Chondrocyte (in vitro differentiated cells): ENCODE measurements at regions not wholly inside any gene's neighbourhood (a gene's known extent, or its start where the extent isn't known, plus 50 kb on each side); places are given as distances from the start of the nearest gene placed in this dataset.

ENCODE experiments used
- DNase-seq: peaks from one replicate; pipeline ENCODE4 v3.0.0; 2021; ENCODE audit warnings: mixed read lengths, low spot score
- H3K27ac Mint-ChIP-seq: one replicate; pipeline ENCODE4 v1.8.0; 2021; ENCODE audit warnings: mild to moderate bottlenecking, moderate library complexity, mixed read lengths; ENCODE audit not compliant: unreplicated experiment
- H3K27me3 Mint-ChIP-seq: 2 replicates; pipeline ENCODE4 v1.8.0; 2021; ENCODE audit warnings: low read depth, mixed read lengths
- H3K36me3 Mint-ChIP-seq: 2 replicates; pipeline ENCODE4 v1.8.0; 2021; ENCODE audit warnings: low read depth, mixed read lengths
- H3K4me1 Mint-ChIP-seq: 2 replicates; pipeline ENCODE4 v1.8.0; 2021; ENCODE audit warnings: low read depth, mild to moderate bottlenecking, mixed read lengths
- H3K4me3 Mint-ChIP-seq: one replicate; pipeline ENCODE4 v1.8.0; 2021; ENCODE audit warnings: mild to moderate bottlenecking, moderate library complexity, mixed read lengths; ENCODE audit not compliant: unreplicated experiment
- H3K9me3 Mint-ChIP-seq: 2 replicates; pipeline ENCODE4 v1.8.0; 2021; ENCODE audit warnings: low read depth, mixed read lengths
- TF ChIP-seq, protein P1 (sequence below): fragments of 200-600 bp; sonication (generic); IDR thresholded peaks from 2 replicates; pipeline ENCODE4 v1.5.0; 2021; ENCODE audit warnings: antibody characterized with exemption, mild to moderate bottlenecking, moderate library complexity

DNA sequence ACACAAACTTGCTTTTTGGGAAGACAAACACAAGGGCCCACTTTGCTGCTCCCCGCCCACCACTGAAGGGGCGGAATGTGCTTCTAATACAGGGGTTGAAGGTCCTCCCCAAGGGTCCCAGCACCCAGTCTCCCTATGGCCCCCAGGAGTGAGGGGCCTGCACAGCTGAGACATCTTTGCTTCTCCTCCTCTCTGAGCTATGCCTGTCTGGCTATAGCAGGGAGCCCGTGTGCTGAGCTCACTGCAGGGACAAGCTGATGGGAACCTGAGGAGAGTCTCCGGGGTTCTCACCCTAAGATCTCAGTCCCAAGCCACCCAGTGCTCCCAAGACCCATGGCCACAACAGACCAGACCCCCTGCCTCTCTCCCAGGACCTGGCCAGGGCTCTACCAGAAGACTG is 61.1 kb upstream of the ACAN start:
- H3K36me3 Mint-ChIP-seq: peaks cover 1% of the 10 kb centered on the region
- H3K27me3 Mint-ChIP-seq: no peaks in the 10 kb centered on the region
- peaks cover 56% of the 10 kb centered on the region for H3K4me1 Mint-ChIP-seq
- H3K4me3 Mint-ChIP-seq: no peak overlapping the region
- H3K9me3 Mint-ChIP-seq: peaks cover 2% of the 10 kb centered on the region
- TF ChIP-seq, protein P1, sequence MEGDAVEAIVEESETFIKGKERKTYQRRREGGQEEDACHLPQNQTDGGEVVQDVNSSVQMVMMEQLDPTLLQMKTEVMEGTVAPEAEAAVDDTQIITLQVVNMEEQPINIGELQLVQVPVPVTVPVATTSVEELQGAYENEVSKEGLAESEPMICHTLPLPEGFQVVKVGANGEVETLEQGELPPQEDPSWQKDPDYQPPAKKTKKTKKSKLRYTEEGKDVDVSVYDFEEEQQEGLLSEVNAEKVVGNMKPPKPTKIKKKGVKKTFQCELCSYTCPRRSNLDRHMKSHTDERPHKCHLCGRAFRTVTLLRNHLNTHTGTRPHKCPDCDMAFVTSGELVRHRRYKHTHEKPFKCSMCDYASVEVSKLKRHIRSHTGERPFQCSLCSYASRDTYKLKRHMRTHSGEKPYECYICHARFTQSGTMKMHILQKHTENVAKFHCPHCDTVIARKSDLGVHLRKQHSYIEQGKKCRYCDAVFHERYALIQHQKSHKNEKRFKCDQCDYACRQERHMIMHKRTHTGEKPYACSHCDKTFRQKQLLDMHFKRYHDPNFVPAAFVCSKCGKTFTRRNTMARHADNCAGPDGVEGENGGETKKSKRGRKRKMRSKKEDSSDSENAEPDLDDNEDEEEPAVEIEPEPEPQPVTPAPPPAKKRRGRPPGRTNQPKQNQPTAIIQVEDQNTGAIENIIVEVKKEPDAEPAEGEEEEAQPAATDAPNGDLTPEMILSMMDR: no peak
- H3K27ac Mint-ChIP-seq: no peak overlapping the region
- no peak for DNase-seq

DNA sequence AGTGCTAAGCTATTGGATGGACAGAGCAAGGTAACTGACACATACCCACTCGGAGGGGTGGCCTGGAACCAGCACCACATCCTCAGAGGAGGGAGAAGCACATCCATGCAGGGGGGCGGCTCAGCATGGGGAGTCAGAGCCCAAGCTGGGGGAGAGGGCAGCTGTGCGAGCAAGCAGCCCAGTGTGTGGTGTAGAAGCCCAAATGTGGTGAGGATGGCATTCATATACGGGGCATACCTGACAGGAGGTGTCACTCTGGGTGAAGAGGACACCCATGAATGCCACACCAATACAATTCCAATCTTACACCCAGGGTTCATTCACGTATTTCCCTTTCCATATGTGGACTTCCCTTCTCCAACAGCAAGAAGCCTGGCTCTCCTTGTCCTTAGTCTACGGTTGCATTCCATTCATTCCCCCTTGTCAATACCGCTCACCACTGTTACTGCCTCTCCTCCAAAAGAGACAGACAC is 58.7 kb upstream of the ACAN start:
- TF ChIP-seq, protein P1: no peak
- H3K27ac Mint-ChIP-seq: peak overlapping the region; percentile 84
- DNase-seq: no peak

DNA sequence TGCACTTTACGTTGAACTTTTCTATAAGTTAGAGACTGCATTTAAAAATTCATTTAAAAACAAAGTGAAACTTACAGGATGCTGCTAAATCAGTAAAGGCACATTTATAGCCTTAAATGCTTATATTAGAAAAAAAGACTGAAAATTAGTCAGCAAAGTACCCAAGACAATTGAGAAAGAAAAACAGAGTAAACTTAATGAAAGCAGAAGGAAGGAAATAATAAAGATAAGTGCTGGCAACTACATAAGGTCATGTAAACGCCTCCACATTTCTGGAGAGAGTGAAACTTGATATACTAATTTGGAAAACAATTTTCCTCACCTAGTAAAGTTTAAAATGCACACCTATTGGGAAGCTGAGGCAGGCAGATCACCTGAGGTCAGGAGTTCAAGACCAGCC is 58.2 kb upstream of the ACAN start:
- H3K4me3 Mint-ChIP-seq: peak overlapping the region; percentile 35
- H3K36me3 Mint-ChIP-seq: peaks cover 3% of the 10 kb centered on the region
- no peaks in the 10 kb centered on the region for H3K27me3 Mint-ChIP-seq
- peak overlapping the region; percentile 84 for H3K27ac Mint-ChIP-seq
- H3K9me3 Mint-ChIP-seq: peaks cover 7% of the 10 kb centered on the region
- DNase-seq: no peak
- TF ChIP-seq, protein P1: no peak
- peaks cover 57% of the 10 kb centered on the region for H3K4me1 Mint-ChIP-seq

More for the DNA sequence above, 58.7 kb upstream of the ACAN start:
- Mint-ChIP-seq H3K4me3 (peak overlapping the region; percentile 35), H3K9me3 (peaks cover 2% of the 10 kb centered on the region), H3K27me3 (no peaks in the 10 kb centered on the region), H3K36me3 (peaks cover 1% of the 10 kb centered on the region), H3K4me1 (peaks cover 60% of the 10 kb centered on the region)

DNA sequence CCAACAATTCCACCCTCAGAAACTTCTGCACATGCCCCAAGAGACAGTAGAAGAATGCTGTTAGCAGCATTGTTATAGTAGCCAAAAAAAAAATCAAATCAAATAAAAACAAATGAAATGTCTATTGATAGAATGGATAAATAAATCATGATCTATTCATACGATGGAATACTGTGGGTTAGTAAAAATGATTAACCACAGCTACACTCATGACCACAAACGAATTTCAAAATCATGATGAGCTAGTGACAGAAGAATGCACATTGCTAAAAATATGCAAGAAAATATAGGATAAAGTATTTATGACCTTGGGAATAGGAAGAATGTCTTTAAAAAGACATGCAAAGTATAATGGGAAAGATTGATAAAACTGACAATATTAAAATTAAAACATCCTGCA is 57.5 kb upstream of the ACAN start:
- no peaks in the 10 kb centered on the region for H3K27me3 Mint-ChIP-seq
- H3K27ac Mint-ChIP-seq: peak overlapping the region; percentile 84
- TF ChIP-seq, protein P1: no peak
- peaks cover 7% of the 10 kb centered on the region for H3K9me3 Mint-ChIP-seq
- H3K4me3 Mint-ChIP-seq: no peak overlapping the region
- peaks cover 3% of the 10 kb centered on the region for H3K36me3 Mint-ChIP-seq
- peaks cover 57% of the 10 kb centered on the region for H3K4me1 Mint-ChIP-seq
- DNase-seq: no peak

DNA sequence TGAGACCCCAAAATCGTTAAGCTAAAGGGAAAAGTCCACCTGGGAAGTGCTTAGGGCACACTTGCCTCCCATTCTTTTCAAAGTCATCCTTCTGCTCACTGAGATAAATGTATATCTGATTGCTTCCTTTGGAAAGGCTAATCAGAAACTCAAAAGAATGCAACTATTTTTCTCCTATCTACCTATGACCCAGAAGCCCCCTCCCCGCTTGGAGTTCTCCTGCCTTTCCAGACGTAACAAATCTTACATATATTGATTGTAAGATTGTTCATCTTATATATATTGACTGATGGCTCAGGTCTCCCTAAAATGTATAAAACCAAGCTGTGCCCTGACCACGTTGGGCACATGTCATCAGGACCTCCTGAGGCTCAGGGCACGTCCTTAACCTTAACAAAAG is 56.8 kb upstream of the ACAN start:
- peak overlapping the region; percentile 85 for H3K27ac Mint-ChIP-seq
- no peaks in the 10 kb centered on the region for H3K27me3 Mint-ChIP-seq
- DNase-seq: no peak
- peaks cover 7% of the 10 kb centered on the region for H3K9me3 Mint-ChIP-seq
- peaks cover 5% of the 10 kb centered on the region for H3K36me3 Mint-ChIP-seq
- H3K4me3 Mint-ChIP-seq: no peak overlapping the region
- H3K4me1 Mint-ChIP-seq: peaks cover 57% of the 10 kb centered on the region
- TF ChIP-seq, protein P1: no peak
